NT2/D1 (cell line): ENCODE measurements at regions not wholly inside any gene's neighbourhood (a gene's known extent, or its start where the extent isn't known, plus 50 kb on each side); places are given as distances from the start of the nearest gene placed in this dataset.
A peak's percentile ranks its signal among the peaks of the same experiment; 100 is the strongest.

Experiments
- DNase-seq: peaks from one replicate; pipeline ENCODE4 v3.0.0-alpha.2; 2011; ENCODE audit warnings: low read depth, low spot score
- H3K27me3 ChIP-seq: 2 replicates; pipeline ENCODE4 v1.6.0; 2011; ENCODE audit warnings: mild to moderate bottlenecking; ENCODE audit not compliant: insufficient read length, insufficient read depth
- H3K36me3 ChIP-seq: 2 replicates; pipeline ENCODE4 v1.6.1; 2011; ENCODE audit warnings: mild to moderate bottlenecking, low read length, mixed read lengths; ENCODE audit not compliant: insufficient read depth, insufficient read length
- H3K4me1 ChIP-seq: 2 replicates; pipeline ENCODE4 v1.5.1; 2011; ENCODE audit not compliant: insufficient read depth, insufficient read length
- H3K4me3 ChIP-seq: 2 replicates; pipeline ENCODE4 v1.5.1; 2011; ENCODE audit warnings: low read depth; ENCODE audit not compliant: insufficient read length
- H3K9ac ChIP-seq: 2 replicates; pipeline ENCODE4 v1.6.0; 2011; ENCODE audit warnings: low read depth; ENCODE audit not compliant: insufficient read length
- H3K9me3 ChIP-seq: 2 replicates; pipeline ENCODE4 v1.5.1; 2011; ENCODE audit warnings: mild to moderate bottlenecking, low read length; ENCODE audit not compliant: insufficient read depth
- SUZ12 ChIP-seq: IDR thresholded peaks from 2 replicates; pipeline ENCODE4 v1.6.1; 2011; ENCODE audit not compliant: insufficient read length, insufficient read depth; ENCODE audit errors: extremely low read depth
- YY1 ChIP-seq: IDR thresholded peaks from 2 replicates; pipeline ENCODE4 v1.6.1; 2011; ENCODE audit not compliant: insufficient read length, insufficient read depth
- ZNF274 ChIP-seq: IDR thresholded peaks from 2 replicates; pipeline ENCODE4 v1.6.1; 2011; ENCODE audit warnings: mild to moderate bottlenecking, low read depth, low read length

DNA sequence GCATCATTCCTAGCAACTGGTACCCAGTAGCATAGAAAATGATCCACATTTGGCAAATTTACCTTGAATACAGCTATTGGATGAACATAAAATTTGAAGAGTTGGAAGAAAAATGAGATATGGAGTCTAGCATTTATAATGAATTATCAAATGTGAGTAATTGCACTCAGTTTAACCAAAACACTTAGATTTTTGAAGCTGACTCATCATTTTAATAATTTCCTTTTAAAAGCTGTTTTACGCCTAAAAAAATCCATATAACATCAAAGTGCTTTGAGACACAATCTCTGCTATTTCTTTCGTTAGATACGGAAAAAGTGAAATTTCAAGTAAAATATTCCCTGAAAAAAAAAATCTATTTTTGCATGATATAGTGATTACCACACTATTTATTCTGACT lies 767.4 kb downstream of the ROBO2 start:
- H3K9ac ChIP-seq = no peak overlapping the region
- H3K4me1 ChIP-seq = no peaks in the 10 kb centered on the region
- H3K36me3 ChIP-seq = no peaks in the 10 kb centered on the region
- H3K9me3 ChIP-seq = no peaks in the 10 kb centered on the region
- no peak overlapping the region for H3K4me3 ChIP-seq
- DNase-seq = no peak
- H3K27me3 ChIP-seq = no peaks in the 10 kb centered on the region
- TF ChIP-seq SUZ12 (no peak), ZNF274 (no peak), YY1 (no peak)

DNA sequence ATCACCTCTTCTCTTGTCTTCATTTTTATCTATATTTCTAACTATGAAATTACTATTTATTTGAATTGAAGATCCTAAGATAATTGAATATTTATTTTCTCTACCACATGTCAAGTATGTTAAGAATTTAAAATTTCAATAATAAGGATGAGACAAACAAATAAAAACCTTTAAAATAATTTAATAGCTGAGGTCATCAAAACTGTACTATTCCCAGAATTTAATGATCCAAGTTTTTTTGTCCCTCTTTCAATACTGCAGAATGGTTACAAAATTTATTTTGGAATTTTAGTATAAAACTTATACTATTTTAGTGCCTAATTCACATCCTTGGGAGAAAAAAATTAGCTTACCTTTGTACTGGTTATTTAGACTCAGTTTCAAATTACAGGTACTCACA lies 774.9 kb downstream of the ROBO2 start:
- Histone ChIP-seq H3K4me3 (no peak overlapping the region), H3K4me1 (no peaks in the 10 kb centered on the region), H3K27me3 (no peaks in the 10 kb centered on the region), H3K36me3 (no peaks in the 10 kb centered on the region), H3K9me3 (no peaks in the 10 kb centered on the region), H3K9ac (no peak overlapping the region)
- TF ChIP-seq YY1 (no peak), SUZ12 (no peak), ZNF274 (no peak)
- no peak for DNase-seq

DNA sequence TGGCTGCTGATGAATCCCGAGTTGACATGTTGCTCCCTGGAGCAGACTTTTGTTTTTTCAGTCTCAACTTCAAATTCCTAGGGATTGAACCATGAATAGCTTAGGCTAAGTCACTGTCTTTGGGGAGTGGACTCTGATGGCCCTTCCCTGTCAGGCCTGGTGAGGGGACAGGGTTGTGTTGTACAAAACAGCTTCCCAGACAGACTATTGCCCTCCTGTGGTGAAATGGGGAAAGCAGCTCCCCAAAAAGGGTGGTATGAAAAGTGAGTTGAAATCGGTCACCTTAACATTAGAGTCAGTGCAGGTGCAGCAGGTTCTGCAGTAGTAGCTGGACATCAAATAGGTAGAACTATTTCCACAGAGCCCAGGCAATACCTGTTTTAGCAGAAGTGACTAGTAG lies 775.6 kb downstream of the ROBO2 start:
- Histone ChIP-seq H3K9me3 (no peaks in the 10 kb centered on the region), H3K9ac (no peak overlapping the region), H3K27me3 (no peaks in the 10 kb centered on the region), H3K4me3 (no peak overlapping the region), H3K4me1 (no peaks in the 10 kb centered on the region), H3K36me3 (no peaks in the 10 kb centered on the region)
- peak; percentile 16 for DNase-seq
- TF ChIP-seq ZNF274 = no peak
- TF ChIP-seq YY1 = no peak
- TF ChIP-seq SUZ12 = no peak

DNA sequence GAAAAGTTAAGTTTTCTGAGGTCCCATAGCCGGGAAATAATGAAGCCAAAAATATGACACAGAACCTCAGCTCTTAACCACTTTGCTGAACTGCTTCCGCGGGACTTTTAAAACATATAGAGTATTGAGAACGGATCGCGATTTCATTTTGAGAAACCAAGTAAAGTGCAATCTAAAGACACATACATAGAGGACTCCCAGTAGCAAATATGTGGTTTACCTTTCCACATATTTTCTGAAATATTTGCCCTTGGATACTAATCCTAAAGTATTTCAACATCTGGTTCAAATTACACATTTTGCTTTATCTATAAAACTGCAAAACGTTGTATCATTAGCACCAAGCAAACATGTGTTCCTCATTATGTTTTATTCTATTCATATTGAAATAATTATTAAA lies 776.5 kb downstream of the ROBO2 start:
- TF ChIP-seq YY1 = no peak
- no peak for TF ChIP-seq ZNF274
- TF ChIP-seq SUZ12 = no peak
- no peak for DNase-seq
- H3K36me3 ChIP-seq = no peaks in the 10 kb centered on the region
- H3K9me3 ChIP-seq = no peaks in the 10 kb centered on the region
- no peaks in the 10 kb centered on the region for H3K27me3 ChIP-seq
- no peak overlapping the region for H3K4me3 ChIP-seq
- no peak overlapping the region for H3K9ac ChIP-seq
- H3K4me1 ChIP-seq = no peaks in the 10 kb centered on the region

DNA sequence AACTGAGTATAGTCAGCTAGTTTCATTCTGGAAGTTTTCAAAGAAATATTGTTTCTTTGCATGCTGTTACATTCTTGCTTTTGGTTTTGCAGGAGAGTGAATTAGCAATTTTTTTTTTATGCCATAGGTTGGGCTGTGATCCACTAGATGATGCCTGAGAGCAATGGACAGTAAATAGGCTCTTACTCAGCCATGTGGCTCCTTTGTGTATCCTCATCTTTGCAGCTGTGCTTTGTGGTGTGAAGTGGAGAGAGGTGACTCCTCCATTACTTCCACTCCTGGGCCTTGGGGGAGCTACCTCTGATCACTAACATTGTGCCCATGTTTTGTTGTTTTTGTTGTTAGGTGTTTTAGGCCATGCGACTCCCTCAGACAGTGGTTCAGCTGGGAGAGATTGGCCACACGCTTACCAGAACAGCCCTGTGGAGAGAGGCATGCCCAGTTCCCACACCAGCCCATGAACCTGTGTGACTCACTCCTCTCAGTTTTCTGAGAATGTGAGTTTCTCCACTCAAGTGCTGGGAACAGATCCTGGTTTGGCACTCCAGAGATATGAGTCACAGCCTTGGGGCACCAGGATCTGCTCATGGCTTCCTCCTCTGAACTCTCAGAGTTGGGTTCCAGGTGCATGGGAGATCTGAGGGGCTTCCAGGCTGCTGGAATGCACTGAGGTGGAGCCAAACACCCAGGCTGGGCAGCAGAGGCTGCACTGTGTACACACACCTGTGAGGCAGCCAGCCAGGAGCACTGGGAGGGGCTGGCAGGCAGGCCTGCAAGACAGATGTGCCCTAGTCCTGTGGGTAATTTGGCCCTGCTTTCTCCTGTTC lies 785.3 kb downstream of the ROBO2 start:
- Histone ChIP-seq H3K4me3 (no peak overlapping the region), H3K4me1 (no peaks in the 10 kb centered on the region), H3K9me3 (no peaks in the 10 kb centered on the region), H3K36me3 (no peaks in the 10 kb centered on the region), H3K27me3 (no peaks in the 10 kb centered on the region), H3K9ac (no peak overlapping the region)
- DNase-seq = no peak
- TF ChIP-seq YY1 (no peak), SUZ12 (no peak), ZNF274 (no peak)

DNA sequence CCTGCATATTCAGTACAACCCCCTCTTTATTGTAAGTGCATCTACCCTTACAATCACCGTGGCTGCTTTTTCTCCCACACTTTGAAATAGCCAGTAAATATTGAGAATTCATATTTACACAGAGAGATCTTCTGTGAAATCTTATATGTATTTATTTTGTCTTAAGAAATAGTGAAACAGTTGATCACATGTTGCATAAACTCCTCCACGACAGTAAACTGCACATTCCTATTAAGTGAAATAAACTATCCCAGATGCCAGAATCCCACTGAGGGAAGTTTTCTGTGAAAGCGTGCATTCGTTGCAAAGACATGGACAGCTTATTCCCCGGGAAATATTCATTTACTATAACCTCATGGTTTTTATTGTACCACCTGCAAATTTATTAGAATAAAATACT lies 796.0 kb downstream of the ROBO2 start:
- H3K4me3 ChIP-seq = no peak overlapping the region
- DNase-seq = no peak
- no peaks in the 10 kb centered on the region for H3K27me3 ChIP-seq
- no peaks in the 10 kb centered on the region for H3K9me3 ChIP-seq
- H3K4me1 ChIP-seq = no peaks in the 10 kb centered on the region
- TF ChIP-seq YY1 = no peak
- TF ChIP-seq ZNF274 = no peak
- TF ChIP-seq SUZ12 = no peak
- no peaks in the 10 kb centered on the region for H3K36me3 ChIP-seq
- no peak overlapping the region for H3K9ac ChIP-seq

DNA sequence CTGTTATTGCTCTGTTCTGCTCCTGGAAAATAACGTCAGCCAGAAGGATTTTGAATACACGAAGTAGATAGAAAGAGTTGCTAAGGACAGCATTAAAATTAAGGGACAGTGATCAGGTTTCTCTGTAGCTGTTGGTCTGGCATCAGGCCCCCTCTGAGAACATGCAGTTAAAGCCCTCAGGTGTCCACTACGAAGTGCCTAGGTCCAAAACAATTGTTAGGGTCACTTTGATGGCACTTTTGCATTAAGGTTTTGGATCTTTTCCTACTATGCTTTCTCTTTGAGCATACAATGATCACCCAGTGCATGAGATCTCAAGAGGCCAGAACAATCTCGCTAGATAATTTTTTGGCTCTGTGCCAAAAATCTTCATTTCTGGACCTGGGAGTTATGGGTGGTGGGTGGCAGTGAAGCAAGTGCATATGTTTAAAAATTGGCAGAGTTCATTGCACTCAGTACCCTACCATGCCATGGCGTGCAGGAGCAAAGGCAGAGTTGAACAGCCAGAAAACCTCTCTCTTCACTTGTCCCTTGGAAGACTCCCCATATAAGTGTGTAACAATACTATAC lies 797.6 kb downstream of the ROBO2 start:
- Histone ChIP-seq H3K9me3 (no peaks in the 10 kb centered on the region), H3K4me1 (no peaks in the 10 kb centered on the region), H3K4me3 (no peak overlapping the region), H3K27me3 (no peaks in the 10 kb centered on the region), H3K36me3 (no peaks in the 10 kb centered on the region), H3K9ac (no peak overlapping the region)
- TF ChIP-seq ZNF274 (no peak), YY1 (no peak), SUZ12 (no peak)
- no peak for DNase-seq
